ENCODE measurements at regions not wholly inside any gene's neighbourhood (a gene's known extent, or its start where the extent isn't known, plus 50 kb on each side); places are given as distances from the start of the nearest gene placed in this dataset.

- H3K9me3 Mint-ChIP-seq (ENCODE audit: low read depth) = peaks cover 7% of the 10 kb centered on the region
- peaks cover 10% of the 10 kb centered on the region for H3K4me1 Mint-ChIP-seq (ENCODE audit: low read depth)
- TF ChIP-seq CTCF (IDR thresholded peaks at IDR 0.05) = no peak
- no peak overlapping the region for H3K27ac Mint-ChIP-seq (ENCODE audit: unreplicated experiment)
- no peaks in the 10 kb centered on the region for H3K27me3 Mint-ChIP-seq (ENCODE audit: low read depth)
- H3K4me3 Mint-ChIP-seq (ENCODE audit: unreplicated experiment) = no peak overlapping the region
- H3K36me3 Mint-ChIP-seq (ENCODE audit: low read depth) = no peaks in the 10 kb centered on the region
- DNase-seq (ENCODE audit: low spot score) = no peak
Measured at GRCh38 chr3:148500881-148501280, 196.8 kb upstream of the AGTR1 start.

GRCh38 chr3:148510116-148510515 is 187.6 kb upstream of the AGTR1 start:
- H3K9me3 Mint-ChIP-seq (ENCODE audit: low read depth) = peaks cover 6% of the 10 kb centered on the region
- no peak for TF ChIP-seq CTCF (IDR thresholded peaks at IDR 0.05)
- no peak overlapping the region for H3K27ac Mint-ChIP-seq (ENCODE audit: unreplicated experiment)
- no peaks in the 10 kb centered on the region for H3K27me3 Mint-ChIP-seq (ENCODE audit: low read depth)
- no peak overlapping the region for H3K4me3 Mint-ChIP-seq (ENCODE audit: unreplicated experiment)
- H3K36me3 Mint-ChIP-seq (ENCODE audit: low read depth) = no peaks in the 10 kb centered on the region
- no peak for DNase-seq (ENCODE audit: low spot score)
- peaks cover 24% of the 10 kb centered on the region for H3K4me1 Mint-ChIP-seq (ENCODE audit: low read depth)

GRCh38 chr3:148510561-148510960 is 187.1 kb upstream of the AGTR1 start:
- Mint-ChIP-seq H3K9me3 (ENCODE audit: low read depth) (peaks cover 3% of the 10 kb centered on the region), H3K36me3 (ENCODE audit: low read depth) (no peaks in the 10 kb centered on the region), H3K27me3 (ENCODE audit: low read depth) (no peaks in the 10 kb centered on the region), H3K27ac (ENCODE audit: unreplicated experiment) (no peak overlapping the region), H3K4me3 (ENCODE audit: unreplicated experiment) (no peak overlapping the region), H3K4me1 (ENCODE audit: low read depth) (peaks cover 24% of the 10 kb centered on the region)
- no peak for DNase-seq (ENCODE audit: low spot score)
- TF ChIP-seq CTCF (IDR thresholded peaks at IDR 0.05) = no peak

GRCh38 chr3:148512648-148513047 is 185.1 kb upstream of the AGTR1 start:
- Mint-ChIP-seq H3K4me3 (ENCODE audit: unreplicated experiment) (no peak overlapping the region), H3K9me3 (ENCODE audit: low read depth) (peaks cover 3% of the 10 kb centered on the region), H3K27me3 (ENCODE audit: low read depth) (no peaks in the 10 kb centered on the region), H3K36me3 (ENCODE audit: low read depth) (no peaks in the 10 kb centered on the region), H3K27ac (ENCODE audit: unreplicated experiment) (peak overlapping the region; percentile 22), H3K4me1 (ENCODE audit: low read depth) (peaks cover 24% of the 10 kb centered on the region)
- TF ChIP-seq CTCF (IDR thresholded peaks at IDR 0.05) = no peak
- no peak for DNase-seq (ENCODE audit: low spot score)

GRCh38 chr3:148513096-148513543 is 184.6 kb upstream of the AGTR1 start:
- Mint-ChIP-seq H3K4me3 (ENCODE audit: unreplicated experiment) (no peak overlapping the region), H3K27me3 (ENCODE audit: low read depth) (no peaks in the 10 kb centered on the region), H3K36me3 (ENCODE audit: low read depth) (no peaks in the 10 kb centered on the region), H3K4me1 (ENCODE audit: low read depth) (peaks cover 24% of the 10 kb centered on the region), H3K27ac (ENCODE audit: unreplicated experiment) (peak overlapping the region; percentile 22), H3K9me3 (ENCODE audit: low read depth) (peaks cover 3% of the 10 kb centered on the region)
- DNase-seq (ENCODE audit: low spot score) = no peak
- no peak for TF ChIP-seq CTCF (IDR thresholded peaks at IDR 0.05)

Data from chondrocyte (in vitro differentiated cells).